HG02938 (cell line): ENCODE measurements at regions not wholly inside any gene's neighbourhood (a gene's known extent, or its start where the extent isn't known, plus 50 kb on each side); places are given as distances from the start of the nearest gene placed in this dataset.

Experiments used
- ATAC-seq: cut with Tn5 transposase; IDR thresholded peaks from one replicate; pipeline ENCODE4 v1.9.1; 2021; ENCODE audit warnings: mild to moderate bottlenecking, moderate library complexity; ENCODE audit not compliant: unreplicated experiment

GRCh38 chr5:93184041-93184440 is 397.0 kb downstream of the NR2F1-AS1 start:
- no peak for ATAC-seq

DNA sequence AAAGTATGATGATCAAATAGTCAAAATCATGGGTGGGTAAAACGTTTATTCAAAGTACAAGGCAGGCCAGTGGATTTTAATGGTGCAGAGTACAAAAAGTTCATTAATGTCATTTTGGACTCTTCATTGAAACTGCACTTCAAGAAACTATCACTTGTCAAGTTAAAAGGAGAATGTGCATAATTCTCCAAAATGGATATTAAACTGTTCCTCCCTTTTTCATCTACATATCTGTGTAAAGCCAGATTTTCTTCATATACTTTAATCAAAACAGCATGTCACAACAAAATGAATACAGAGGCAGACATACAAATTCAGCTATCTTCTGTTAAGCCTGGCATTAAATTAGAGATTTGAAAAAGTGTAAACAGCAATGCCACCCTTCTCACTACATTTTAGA is 401.6 kb downstream of the NR2F1-AS1 start:
- ATAC-seq = no peak

- no peak for ATAC-seq
These were observed 406.1 kb downstream of the NR2F1-AS1 start for GRCh38 chr5:93174930-93175329.

GRCh38 chr5:93165559-93165958 is 415.5 kb downstream of the NR2F1-AS1 start:
- no peak for ATAC-seq

GRCh38 chr5:93164690-93165089 is 416.3 kb downstream of the NR2F1-AS1 start:
- no peak for ATAC-seq

DNA sequence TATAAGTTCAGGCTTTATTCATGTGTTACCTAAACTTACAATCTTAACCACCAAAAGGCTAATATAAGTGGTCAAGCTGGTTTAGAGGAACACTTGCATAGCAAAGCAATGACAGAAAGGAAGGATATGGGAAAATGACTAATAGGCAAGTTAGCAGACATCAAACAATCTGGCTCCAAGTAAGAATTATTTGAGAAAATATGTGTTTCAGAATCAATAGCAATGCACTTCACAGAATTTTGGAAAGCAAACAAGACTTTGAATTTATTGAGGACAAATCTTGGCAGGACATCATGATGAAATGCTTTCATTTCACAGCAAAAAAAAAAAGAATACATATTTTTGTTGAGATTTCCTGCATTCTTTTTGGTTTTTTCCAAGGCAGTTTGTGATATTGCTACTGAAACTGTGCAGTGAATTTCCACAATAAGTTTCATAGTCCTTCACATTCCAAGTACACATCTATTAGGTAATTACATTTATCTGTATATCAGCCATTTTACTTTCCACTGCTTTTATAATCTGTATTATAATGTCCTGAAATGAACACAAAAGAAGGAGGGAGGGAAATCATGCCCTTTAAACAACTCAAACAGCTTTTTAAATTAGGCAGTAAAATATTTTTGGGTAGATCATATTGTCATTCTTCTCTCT is 417.9 kb downstream of the NR2F1-AS1 start:
- ATAC-seq = no peak

DNA sequence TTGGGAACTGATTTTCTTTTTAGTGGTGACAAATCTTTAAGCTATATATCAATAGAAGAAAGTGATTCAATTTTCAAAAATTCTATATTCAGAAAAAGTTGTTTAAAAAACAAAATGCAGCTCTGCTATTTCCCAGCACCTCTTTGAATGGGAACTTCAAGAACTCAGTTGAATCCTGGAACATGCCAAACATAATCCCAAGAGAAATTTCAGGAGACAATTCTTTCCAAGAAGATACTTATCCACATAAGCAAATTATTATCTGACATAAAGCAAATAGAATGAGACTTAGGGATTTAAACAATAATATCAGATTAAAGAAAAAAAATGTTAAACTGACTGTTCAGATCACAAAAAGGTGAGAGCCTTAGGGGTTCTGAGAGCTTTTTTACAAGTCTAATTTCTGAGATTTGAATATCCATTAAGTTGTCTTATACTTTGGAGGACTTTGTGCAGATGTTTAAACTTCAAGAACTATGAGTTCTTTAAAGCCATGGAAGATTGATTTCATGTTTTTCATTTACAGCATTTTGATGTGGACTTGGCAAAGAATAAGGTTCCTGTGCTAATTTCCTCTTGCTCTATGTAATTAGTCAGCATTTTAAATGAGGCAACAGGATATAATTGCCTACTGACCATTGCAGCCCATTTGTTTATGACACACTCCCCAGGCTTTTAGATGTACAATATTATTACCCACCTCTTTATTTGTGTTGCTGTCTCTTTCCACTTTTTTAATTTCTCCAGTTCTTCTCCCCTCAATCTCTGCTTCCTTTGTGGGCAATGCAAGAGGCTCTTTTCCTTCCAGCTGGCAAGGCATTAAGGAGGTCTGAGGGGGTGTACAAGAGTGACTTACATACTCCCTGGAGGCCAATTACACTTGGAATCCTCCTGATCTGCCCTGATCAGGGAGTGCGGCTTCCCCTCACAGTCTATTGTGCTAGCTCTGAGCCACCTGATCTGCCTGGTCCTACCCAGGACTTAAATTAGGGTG is 419.1 kb downstream of the NR2F1-AS1 start:
- no peak for ATAC-seq

DNA sequence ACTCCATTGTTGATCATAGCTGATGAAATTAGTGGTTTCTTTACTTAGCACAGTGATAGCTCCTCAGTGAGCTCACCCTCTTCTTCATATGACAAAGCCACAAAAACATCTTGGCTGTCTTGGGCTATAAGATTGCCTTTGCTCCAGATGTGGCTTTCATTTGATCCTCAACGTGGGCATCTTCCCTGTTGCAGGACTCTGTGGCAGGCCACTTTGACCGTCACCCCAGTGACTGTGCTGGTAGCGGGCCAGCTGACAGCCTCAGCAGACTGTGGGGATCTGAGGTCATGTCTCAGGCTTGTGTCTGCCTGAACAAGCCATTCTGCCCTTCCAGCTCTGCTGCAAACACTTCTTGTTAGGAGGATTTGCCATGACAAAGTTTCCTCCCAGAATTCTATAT is 422.2 kb downstream of the NR2F1-AS1 start:
- no peak for ATAC-seq

GRCh38 chr5:93156566-93156965 is 424.5 kb downstream of the NR2F1-AS1 start:
- no peak for ATAC-seq

- ATAC-seq = no peak
These were observed 426.5 kb downstream of the NR2F1-AS1 start for GRCh38 chr5:93154535-93154934.

DNA sequence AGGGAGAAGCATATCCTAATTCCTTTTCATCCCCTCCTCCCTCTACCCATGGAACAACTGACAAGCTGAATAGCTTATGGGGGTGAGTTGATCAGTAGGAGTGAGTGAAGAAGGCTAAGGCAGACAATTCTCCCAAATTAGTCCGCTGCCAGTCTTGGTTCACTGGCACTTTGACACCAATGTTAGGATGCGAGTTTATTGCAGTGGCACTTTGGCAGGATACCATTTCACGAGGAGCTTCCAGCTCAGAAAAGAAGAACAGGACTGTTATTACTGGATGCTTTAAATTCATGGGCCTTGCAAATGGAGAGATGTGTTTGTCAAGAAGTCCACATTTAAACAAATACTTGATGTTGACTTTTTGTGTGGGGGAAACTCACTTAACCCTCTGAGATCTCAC is 427.6 kb downstream of the NR2F1-AS1 start:
- ATAC-seq = no peak

DNA sequence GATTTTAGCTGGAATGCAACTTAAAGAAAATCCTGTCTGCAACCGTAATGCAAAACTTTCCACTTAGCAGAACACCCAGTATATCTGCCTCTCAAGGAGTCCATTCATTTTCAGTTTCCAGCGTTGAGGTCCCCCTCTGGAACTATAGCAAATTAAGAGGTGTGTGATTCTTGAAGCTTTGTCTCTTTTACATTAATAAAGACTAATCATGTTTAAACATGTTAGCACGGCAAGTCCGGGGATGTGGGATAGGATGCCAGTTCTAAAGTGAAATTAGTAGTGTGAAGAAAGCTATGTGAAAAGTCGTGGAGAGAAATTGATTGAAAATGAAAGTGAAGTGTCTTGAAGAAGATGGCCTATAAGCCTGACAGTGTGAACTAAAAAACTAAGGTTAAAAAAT is 429.1 kb downstream of the NR2F1-AS1 start:
- no peak for ATAC-seq

GRCh38 chr5:93151121-93151520 is 429.9 kb downstream of the NR2F1-AS1 start:
- ATAC-seq = no peak

DNA sequence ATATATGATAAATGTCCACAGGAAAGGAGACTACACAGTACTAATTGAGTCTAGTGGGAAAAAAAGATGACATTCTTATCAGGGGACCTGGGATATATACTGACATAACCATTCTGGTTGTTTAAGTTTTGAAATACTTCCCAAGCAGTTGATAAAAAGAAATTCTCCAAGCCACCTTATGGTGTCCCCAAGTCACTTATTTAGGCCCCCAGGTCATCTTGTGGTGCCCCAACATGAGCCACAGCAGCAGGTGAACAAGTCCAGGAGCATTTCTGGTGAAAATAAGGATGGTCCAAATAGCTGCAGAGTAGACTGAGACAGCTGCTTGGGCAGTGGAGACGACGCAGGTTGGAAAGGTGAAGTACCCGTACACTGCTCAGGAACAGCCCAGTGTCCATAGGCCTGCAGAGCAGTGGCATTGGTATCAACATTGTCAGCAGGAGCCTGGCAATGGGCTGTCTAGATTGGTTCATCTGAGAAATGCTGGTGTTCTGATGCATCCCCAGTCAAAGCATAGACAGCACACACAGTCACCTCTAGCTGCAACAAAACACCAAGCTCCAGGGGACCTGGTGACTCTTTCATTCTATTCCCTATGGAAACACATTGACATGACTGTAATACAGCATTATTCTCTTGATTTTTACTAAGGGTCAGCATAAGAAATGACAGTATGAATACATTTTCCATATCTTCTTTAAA is 430.6 kb downstream of the NR2F1-AS1 start:
- no peak for ATAC-seq

GRCh38 chr5:93145767-93146166 is 435.3 kb downstream of the NR2F1-AS1 start:
- no peak for ATAC-seq

GRCh38 chr5:93145019-93145418 is 436.0 kb downstream of the NR2F1-AS1 start:
- ATAC-seq = no peak

- ATAC-seq = no peak
These were observed 439.1 kb downstream of the NR2F1-AS1 start for GRCh38 chr5:93141969-93142368.

GRCh38 chr5:93130624-93131490 is 450.2 kb downstream of the NR2F1-AS1 start:
- no peak for ATAC-seq

DNA sequence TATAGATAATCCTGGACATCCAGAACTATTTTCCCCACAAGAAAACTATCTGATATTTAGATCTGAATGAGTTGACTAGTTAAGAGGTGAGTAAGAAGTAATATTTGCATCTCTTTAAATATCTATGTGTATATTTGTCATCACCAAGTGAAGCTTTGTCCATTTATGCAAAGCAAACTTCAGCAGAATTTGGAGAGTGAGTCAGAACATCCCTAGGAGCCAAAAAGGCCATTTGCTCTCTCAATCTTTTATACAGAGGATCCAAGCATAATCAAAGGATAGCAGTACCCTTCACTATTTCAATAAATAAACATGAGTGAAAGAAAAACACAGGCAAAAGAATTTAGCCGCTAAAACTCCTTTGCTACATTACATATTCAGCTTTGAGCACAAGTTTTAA is 454.4 kb downstream of the NR2F1-AS1 start:
- ATAC-seq = no peak

GRCh38 chr5:93123127-93123526 is 457.9 kb downstream of the NR2F1-AS1 start:
- ATAC-seq = no peak

DNA sequence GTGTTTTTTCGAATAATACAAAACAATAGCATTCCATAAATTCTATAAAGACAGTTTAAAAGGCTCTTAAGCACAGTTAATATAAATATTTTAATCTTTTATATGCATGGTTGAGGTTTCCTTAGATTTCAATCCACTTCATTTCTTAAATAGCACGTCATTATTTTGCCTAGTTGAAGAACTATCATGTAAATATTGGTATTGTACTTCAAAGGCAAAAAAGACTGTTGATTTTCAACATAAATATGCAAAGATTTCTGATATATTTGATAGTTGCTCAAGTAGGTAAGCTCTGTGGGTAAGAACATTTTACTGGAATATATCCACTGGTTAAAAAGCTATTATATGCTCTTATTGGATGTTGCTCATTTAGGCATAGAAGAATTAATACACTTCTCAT is 458.6 kb downstream of the NR2F1-AS1 start:
- ATAC-seq = no peak
